Fibroblast of skin of abdomen (primary cell): ENCODE measurements at regions not wholly inside any gene's neighbourhood (a gene's known extent, or its start where the extent isn't known, plus 50 kb on each side); places are given as distances from the start of the nearest gene placed in this dataset.

ENCODE experiments used
- DNase-seq: peaks from one replicate; pipeline ENCODE4 v3.0.0-alpha.2; 2013

DNA sequence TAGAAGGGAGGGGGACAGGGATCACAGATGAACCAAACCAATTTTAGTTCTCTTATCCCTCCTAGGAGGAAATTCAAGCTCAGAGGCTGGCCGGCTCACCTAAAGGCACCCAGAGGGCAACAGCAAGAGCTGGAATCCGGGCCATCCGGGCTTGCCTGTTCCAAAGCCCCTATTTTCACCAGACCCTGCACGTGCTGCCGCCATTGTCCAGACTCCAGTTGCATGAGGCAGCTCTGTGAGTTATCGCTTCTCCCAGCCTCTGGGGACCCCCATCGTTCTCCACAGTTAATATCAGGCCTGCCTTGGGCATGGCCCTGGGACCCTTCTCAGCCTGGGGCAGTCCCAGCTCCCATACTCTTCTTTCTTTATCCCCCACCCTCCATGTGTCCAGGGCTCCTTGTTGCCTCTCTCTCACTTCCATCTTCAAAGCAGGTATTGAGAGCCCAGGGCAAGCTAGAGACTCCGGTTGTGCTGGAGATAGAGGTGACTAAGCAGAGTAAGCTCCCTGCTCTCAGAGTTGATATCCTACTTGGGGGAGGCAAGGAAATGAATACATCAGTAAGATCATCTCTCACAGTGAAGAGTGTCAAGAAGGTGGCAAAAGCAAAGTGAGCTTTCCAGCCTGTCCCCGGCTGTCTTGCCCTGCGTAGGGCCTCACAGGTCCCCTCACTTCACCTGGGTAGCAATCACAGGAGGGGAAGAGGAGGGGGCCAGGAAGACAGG, 322.8 kb downstream of the UACA start:
- no peak for DNase-seq

DNA sequence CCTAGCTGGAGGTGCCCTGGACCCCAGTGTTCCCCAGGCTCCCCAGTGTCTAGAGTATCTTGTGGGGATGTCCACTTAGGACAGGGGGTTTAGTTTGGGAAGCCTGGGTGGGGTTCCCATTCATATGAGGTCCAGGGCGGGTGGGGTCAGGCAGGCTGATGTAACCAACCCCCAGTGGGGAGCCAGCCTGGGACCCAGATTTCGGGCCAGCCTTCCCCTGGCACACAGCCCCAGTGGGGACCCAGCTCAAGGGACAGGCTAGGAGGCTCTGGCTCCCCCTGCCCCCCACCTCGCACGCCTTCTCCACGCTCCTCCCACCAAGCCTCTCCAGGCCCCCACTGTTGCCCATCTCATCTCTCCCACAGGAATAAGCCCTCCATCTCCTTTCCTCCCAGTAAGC, 323.5 kb downstream of the UACA start:
- DNase-seq: no peak

DNA sequence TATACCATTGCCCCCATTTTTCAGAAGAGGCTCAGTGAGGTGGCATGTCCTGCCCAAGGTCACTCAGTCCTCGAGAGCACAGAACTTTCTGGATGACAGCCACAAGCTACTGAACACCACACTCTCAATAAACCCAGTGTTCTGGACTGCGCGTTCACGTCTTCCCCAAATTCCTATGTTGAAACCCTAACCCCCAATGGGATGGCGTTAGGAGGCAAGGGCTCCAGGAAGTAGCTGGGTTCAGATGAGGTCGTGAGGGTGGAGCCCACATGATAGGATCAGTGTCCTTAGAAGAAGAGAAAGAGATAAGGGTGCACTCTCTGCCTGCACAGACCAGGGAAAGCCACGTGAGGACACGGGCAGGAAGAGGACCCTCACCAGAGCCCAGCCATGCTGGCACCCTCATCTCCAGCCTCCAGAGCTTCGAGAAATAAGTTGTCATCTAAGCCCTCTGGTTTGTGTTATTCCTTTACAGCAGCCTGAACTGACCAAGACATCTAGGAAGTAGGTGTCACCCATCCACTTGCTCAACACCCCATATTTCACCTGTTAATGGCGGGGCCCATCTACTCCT, 324.0 kb downstream of the UACA start:
- DNase-seq: no peak

DNA sequence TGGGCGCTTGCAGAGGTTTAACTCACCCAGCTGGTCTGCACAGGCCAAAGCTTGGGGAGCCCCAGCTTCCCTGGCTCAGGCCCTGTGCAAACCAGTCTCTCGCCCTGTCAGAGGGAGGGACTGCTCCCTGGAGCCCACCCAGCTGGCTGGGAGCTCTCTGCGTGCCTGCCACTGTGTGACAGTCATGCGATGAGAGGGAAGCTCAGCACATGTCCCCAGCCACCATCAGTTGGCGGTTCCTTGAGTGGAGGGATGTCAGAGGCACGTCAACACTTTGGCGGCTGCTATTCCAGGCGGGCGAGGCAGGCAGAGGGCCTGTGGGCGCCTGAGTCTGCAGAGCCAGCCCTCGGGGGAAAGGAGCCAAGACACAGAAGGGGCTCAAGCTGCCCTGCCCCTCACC, 324.6 kb downstream of the UACA start:
- no peak for DNase-seq

DNA sequence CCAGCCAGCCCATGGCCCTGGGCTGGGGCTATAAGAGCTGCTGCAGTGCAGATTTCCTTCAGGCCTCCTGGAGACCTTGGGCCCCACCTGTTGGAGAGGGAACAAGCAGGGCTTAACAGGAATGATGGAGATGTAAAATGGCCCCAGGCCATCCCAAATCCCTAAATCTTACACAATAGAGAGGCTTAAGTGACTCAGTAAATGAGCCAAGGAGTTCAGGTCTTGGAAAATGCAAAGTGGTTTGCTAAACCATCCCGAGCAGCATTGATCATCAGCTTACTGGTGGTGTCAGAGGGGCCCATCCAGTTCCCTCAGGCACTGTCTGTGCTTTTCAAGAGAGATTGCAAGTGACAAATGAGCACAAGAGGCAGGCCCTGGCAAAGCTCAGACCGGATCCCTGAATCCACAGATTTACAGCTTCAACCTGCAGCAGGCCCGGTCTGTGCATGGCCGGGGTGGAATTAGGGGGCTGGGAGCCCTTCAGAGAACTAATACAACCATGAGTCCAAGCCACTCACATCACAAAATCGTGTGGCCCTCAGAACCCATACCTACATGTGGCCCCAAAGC, 325.4 kb downstream of the UACA start:
- DNase-seq: peak; percentile 4

DNA sequence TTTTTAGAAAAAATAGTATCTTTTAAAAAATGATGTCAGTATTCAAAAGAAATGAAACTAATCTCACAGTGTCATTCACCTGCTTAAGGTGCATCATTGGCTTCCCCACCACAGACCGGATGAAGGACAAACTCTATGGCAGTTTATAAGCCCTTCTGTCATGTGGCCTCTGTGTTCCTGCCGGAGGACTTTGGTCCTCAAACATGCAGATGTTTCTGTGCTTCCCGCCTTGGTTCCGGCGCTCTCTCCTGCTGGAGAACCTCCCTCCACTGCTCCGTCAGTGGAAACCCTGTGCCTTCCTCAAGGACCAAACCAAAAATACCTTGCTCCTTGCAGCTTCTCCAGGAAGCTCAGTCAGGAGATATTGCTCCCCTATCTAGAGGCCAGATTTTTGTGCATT, 326.3 kb downstream of the UACA start:
- no peak for DNase-seq

DNA sequence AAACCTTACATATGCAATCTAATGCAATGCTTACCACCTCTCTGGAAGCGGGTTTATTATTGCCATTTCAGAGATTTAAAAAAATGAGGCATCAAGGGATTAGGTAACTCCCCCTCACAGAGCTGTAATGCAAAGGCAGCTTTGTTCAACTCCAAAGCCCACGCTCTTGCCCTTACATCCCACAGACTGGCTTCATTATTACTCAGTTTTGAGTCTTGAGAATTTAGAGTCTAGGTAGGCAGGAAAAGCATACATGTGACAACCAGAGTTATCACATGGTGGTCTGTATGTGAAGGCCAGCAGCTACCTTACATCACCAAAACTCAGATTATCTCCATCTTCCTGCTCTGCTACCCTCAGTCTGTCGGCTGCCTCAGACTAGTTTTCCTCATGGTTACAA, 326.9 kb downstream of the UACA start:
- DNase-seq: no peak

DNA sequence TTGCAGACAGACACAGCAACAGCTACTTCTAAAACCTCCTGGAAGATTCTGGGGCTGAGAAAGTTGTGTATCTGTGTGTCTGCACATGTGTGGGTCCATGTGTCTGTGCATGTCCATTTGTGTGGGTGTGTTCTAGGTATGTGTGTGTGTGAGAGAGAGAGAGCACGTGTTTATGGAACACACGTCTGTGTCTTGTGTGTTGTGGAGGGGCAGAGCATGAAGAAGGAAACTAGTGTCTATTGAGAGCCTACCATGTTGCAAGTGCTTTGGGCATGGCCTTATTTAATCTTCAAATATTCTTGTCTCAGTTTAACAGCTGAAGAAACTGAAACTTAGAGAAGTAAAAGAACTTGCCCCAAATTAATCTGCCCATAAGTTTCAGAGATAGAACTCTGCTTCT, 327.5 kb downstream of the UACA start:
- no peak for DNase-seq

DNA sequence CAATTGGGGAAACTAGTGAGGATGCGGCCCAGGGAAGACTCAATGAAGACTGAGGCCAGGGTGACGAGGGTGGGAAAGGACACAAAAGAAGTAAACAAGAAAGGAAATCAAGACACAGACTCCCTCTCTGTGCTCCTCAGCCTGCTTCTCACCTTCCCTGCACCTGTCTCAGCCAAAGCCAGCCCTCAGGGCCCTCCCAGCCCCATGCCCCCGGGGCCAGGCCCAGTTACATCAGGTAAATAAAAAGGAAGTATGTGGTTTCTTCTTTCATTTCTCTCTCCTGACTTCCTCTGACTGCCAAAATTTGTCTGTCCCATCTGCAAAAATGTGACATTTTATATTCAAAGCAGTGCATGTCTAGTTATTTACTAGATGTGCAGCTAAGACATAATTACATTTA, 328.0 kb downstream of the UACA start:
- DNase-seq: no peak

DNA sequence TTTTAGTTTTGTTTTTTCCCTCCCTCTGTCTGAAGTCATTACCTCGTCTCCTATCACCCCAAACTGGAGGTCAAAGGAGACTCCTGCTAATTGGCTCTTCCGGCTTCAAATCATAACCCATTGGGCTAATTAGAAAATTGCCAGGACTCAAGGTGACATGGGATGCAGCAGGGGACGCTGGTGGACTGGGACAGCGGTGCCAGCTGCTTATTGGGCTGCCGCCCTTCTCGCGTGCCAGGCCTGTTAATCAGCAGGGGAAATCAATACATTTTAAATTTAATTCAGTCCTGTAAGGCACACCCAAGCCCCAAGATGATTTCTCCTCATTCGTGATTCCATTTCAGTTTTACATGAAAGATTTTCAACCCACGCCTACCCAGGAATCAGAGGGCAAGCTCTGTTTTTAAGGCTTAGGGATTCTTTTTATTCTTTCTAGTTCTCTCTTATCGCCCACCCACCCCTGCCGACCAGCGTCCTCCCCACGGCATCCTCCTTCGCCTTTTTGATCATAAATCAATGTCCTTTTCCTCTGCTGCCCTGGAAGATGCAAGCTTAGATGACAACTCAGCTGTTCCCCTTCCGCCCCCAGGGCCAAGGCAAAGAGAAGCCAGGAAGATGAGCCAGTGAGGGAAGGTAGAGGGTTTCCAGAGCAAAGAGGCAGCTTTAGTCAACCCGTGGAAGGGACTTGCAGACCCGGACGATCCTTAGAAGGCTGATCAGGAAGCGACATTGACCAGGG, 329.6 kb downstream of the UACA start:
- no peak for DNase-seq

DNA sequence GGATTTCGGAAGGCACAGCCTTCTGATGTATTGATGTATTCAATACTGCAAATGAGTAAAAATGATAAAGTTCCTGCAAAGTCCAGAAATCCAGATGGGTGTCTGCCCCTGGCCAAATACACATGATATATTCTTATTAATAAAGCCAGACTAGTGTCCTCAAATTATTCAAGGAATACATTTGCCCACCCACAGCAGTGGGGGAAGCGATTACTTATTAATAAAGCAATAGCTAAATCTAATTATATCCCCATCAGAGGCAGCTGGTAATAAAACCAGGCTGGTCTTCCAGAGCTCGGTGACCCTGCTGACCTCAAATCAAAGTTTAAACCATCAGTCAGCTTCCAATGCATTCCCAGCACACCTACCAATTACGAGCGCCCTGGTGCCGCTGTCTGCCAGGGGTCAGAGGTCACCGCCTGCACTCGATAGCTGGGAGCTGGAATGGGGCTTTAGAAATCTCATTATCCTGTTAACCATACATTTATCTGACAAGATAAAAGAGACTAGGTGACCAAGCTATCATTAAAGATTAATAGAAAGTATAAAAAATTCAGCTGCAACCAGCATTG, 330.3 kb downstream of the UACA start:
- DNase-seq: no peak

DNA sequence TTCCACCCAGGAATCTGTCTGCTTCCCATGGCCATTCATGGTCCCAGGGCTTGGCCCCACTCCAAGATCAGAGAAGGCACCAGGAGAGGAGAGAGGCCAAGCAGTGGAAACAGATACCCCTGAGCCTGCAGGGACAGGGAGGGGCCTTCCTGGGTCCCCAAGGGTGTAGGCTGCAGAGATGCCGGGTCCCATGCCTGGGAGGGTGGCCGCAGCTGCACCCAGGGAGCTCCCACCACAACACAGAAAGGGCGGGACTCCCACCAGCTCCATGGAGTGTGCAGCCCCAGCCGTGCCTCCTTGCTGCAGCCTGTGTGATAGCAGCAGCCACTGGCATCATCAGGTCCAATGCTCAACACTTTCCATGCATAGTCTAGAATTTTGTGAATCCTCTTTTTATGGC, 331.5 kb downstream of the UACA start:
- no peak for DNase-seq

DNA sequence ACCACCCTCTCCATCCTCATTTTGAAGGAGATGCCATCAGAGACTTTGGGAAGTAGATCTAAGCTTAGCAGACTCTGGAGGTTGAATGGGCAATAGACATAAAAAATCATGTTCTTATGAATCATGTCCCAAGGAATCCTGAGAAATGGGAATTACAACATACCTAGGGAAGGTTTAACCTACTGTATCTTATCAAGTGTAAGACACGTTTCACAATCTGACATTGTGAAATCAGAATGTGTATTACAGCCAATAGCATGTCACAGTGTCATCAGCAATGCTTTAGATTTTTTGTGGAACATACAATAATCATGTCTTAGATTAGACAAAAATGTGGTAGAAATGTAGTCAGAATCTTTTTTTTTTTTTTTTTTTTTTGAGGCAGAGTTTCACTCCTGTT, 332.4 kb upstream of the TLE3 start:
- DNase-seq: peak; percentile 76

DNA sequence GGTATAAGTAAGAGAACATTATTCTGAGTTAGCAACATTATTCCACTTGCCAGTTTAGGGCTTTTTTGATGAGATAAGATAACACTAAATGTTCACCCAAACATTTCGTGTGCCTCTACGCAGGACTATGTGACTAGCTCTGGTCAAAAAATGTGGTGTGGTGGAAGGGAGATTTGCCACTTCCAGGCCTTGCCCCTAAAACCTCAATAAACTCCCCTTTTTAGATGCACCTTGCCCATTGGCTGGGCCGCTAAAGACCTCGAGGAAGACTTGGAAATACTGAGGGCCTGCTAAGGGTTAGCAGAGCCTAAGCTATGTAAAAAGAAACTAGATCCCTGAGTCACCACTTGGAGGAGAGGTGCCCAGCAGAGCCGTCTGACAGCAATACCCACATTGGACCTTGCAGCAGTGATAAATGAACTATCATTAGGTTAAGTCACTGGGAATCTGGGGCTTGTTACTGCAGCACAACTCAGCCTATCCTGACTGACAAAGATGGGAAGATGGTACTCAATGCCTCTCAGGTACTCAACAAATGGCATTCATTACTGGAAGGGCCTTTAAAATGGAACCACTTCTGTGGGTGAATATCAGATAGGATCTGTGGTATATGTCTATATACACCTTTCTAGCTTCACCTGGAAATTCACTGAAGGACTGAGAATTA, 331.5 kb upstream of the TLE3 start:
- DNase-seq: no peak

DNA sequence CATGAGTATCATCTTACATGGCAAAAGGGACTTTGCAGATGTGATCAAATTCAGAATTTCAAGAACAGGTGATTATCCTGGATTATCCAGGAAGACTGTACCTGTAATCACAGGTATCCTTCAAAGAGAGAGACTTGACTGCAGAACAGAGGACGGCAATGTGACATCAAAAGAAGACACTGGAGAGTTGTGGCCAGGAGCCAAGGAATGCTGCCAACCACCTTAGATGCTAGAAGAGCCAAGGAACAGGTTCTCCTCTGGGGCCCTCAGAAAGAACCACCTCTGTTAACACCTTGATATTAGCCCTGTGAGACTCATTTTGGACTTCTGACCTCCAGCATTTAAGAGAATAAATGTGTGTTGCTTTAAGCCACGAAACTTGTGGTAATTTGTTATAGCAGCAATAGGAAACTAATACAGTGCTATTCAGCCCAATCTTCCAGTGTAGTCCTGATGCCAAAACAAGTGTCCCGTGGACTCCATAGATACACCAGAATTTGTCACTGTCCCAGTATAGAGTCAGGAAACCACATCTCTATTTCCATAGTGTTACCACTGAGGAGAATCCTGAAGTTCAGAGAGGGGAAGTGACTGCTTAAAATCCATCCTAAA, 330.6 kb upstream of the TLE3 start:
- no peak for DNase-seq

DNA sequence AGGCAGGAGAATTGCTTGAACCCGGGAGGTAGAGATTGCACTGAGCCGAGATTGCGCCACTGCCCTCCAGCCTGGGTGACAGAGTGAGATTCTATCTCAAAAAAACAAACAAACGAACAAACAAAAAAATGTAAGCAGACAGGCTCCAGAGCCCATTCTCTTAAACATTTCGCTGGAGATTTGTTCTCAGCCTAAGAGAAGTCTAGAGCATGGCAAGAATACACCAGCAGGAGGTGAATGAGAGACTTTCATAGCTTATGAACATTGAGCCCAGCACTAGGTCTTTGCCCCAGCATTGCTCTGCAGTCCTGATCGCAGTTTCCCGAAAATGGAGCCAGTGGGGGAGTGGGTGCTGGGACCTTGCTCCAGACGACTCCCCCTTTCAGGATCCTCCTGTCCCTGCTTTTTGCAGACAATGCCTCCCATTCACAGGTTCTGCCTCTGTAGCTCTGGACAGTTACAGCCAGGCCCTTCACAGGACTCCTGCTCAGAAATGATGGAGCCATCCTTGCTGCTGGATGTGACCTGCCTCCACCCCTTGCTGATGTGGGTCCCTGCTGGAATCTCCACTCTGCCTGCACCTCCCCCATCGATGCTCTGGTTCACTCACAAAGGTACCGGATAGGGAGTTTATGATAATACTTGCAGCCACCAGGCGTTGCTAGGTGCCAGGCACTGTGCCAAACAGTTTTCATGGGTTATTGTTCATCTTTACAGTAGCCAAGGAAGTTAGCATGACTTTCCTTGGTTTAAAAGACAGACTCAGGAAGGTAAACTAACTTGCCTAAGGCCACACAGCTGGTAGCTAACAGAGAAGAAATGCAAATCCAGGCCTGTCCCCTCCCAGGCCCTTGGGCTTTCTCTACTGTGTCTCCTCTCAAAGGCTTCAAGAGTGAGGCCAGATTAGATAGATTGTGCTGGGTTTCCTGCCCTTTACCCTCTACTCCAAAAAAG, 329.7 kb upstream of the TLE3 start:
- DNase-seq: no peak

DNA sequence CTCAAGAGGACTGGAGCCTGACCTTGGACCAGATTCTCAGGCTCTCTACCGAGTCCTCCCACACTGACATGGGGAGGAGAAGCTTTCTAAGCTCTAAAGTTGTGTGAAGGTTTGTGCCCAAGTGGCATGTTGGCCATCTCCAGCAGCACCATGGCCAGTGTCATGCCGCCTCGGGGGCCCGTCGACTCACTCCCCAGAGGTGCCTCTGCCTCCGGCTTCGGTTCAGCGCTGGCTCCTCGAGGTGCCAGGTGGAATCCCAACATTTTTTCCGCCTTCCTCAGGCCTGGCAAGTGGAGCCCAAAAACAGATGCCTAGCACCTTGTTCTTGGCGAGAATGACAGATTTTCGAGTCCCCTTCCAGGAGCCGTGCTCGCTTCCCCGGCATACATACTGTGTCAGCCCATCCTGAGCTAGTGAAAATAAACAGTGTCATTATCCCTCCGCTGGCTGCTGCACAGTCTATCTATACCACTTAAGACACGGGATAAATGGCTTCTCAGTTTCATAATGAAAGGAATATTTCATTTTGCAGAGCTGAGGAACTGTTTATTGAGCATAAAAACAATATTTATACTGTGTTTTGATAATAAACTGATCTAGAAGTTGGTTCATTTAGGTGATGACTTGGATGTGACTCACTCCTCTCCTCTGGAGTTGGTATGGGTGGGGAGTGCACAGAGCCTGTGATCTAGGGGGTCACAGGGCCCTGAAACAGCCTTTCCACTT, 328.5 kb upstream of the TLE3 start:
- DNase-seq: no peak

DNA sequence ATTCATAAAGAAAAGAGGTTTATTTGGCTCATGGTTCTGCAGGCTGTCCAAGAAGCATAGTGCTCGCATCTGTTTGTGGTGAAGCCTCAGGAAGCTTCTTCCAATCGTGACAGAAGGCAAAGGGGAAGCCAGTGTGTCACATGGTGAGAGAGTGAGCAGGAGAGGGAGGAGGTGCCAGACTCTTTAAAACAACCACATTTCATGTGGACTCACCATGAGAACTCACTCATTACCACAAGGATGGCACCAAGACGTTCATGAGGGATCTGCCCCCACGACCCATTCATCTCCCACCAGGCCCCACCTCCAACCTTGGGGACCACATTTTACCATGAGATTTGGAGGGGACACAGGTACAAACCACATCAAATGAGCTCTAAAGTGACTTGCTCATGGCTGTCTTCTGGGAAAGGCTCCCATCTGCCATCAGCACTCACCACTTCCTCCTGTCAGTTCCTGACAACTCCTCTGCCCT, 327.3 kb upstream of the TLE3 start:
- DNase-seq: no peak

DNA sequence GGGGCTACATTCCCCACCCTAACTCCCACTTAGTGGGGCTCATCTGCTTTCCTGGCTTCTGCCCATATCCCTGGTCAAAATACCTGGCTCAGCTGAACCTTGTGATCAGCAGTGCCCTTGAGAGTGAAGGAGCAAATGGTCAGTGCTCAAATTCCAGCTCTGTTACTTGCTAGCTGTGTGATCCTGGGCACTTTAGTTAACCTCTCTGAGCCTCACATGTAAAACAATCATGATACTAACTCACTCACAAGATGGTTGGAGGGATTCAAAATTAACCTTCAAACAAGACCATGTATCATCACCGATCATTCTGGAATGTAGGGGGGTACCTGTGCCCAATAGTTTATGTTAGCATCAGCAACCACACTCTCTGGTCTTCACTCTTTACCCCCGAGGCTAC, 325.6 kb upstream of the TLE3 start:
- DNase-seq: no peak

DNA sequence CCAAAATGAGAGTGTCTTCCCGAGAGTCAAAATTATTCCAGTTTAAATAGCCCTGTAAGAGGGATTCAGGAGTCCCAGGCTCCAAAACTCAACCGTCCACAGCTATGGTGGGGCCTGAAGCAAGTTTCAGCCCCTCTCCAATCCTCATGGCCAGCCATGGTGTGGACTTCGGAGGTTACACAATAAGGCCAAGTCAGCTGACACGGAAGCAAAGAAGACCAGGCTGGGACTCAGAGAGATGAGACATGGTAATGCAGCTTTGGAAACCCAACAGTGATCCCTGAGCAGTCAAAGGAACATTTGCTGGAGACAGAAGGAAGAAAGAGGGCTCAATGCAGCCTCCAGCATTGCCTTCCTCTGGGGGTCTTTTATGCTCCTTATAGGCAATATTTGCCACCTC, 324.6 kb upstream of the TLE3 start:
- DNase-seq: no peak
